Right ventricle myocardium superior (tissue), 1 donor: ENCODE measurements at regions not wholly inside any gene's neighbourhood (a gene's known extent, or its start where the extent isn't known, plus 50 kb on each side); places are given as distances from the start of the nearest gene placed in this dataset.
A peak's percentile ranks its signal among the peaks of the same experiment; 100 is the strongest.

Experiments
- ATAC-seq: fragments of 200-7000 bp; cut with Tn5 transposase; one replicate; pipeline ENCODE4 v1.9.1; 2020; ENCODE audit warnings: mild to moderate bottlenecking; ENCODE audit not compliant: poor library complexity
- DNase-seq: peaks from one replicate; pipeline ENCODE4 v3.0.0-alpha.2; 2020
- intact Hi-C: fragments of 100-400 bp; cut with DNase I; formaldehyde crosslinking; loops from one replicate; pipeline ENCODE4 v1.11.2; 2022
- donor health status: DM: no; HTN: yes; CAD: no; lungs with severe emphysema.

- ATAC-seq (peak; percentile 32), DNase-seq (no peak)
- intact Hi-C loops, result no loop called here
Measured at GRCh38 chr9:13716601-13717321, 437.3 kb upstream of the MPDZ start.

- no peak for ATAC-seq
- DNase-seq, result no peak
- intact Hi-C loops, result no loop called here
Measured at GRCh38 chr9:13716090-13716489, 436.6 kb upstream of the MPDZ start.

- intact Hi-C loops, result no loop called here
- DNase-seq, result no peak
- no peak for ATAC-seq
Measured at GRCh38 chr9:13715430-13715829, 435.9 kb upstream of the MPDZ start.

GRCh38 chr9:13707612-13708576 lies 428.4 kb upstream of the MPDZ start:
- ATAC-seq, result no peak
- intact Hi-C loops, result no loop called here
- no peak for DNase-seq

- peak; percentile 94 for ATAC-seq
- DNase-seq, result peak; percentile 44
- intact Hi-C loops, result no loop called here
Measured at GRCh38 chr9:13705918-13706317, 426.4 kb upstream of the MPDZ start.

GRCh38 chr9:13705373-13705772 lies 425.9 kb upstream of the MPDZ start:
- ATAC-seq (peak; percentile 61), DNase-seq (no peak)
- intact Hi-C loops, result no loop called here

GRCh38 chr9:13690595-13690994 lies 411.1 kb upstream of the MPDZ start:
- DNase-seq, result no peak
- intact Hi-C loops, result no loop called here
- ATAC-seq, result no peak

- ATAC-seq (peak; percentile 22), DNase-seq (no peak)
- intact Hi-C loops, result loop anchor here (5.0 kb wide), 1 partner anchor 253 kb away; no protein-coding TSS in a partner anchor
Measured at GRCh38 chr9:13689925-13690324, 410.4 kb upstream of the MPDZ start.

- DNase-seq (no peak), ATAC-seq (peak; percentile 21)
- intact Hi-C loops, result loop anchor here (5.0 kb wide), 1 partner anchor 252 kb away; no protein-coding TSS in a partner anchor
Measured at GRCh38 chr9:13688990-13689600, 409.6 kb upstream of the MPDZ start.

GRCh38 chr9:13688223-13688989 lies 408.9 kb upstream of the MPDZ start:
- intact Hi-C loops, result loop anchor here (5.0 kb wide), 1 partner anchor 251 kb away; no protein-coding TSS in a partner anchor
- DNase-seq, result no peak
- peak; percentile 42 for ATAC-seq

GRCh38 chr9:13684656-13685055 lies 405.2 kb upstream of the MPDZ start:
- intact Hi-C loops, result loop anchor here (5.0 kb wide), 1 partner anchor 247 kb away; no protein-coding TSS in a partner anchor
- ATAC-seq (no peak), DNase-seq (no peak)

GRCh38 chr9:13677801-13678200 lies 398.3 kb upstream of the MPDZ start:
- DNase-seq (no peak), ATAC-seq (no peak)
- intact Hi-C loops, result no loop called here

- DNase-seq, result no peak
- ATAC-seq, result peak; percentile 94
- intact Hi-C loops, result no loop called here
Measured at GRCh38 chr9:13675638-13676000, 396.1 kb upstream of the MPDZ start.

- intact Hi-C loops, result no loop called here
- DNase-seq (no peak), ATAC-seq (peak; percentile 80)
Measured at GRCh38 chr9:13674926-13675637, 395.6 kb upstream of the MPDZ start.

- DNase-seq (no peak), ATAC-seq (no peak)
- intact Hi-C loops, result no loop called here
Measured at GRCh38 chr9:13673348-13673747, 393.9 kb upstream of the MPDZ start.

GRCh38 chr9:13665418-13666066 lies 386.1 kb upstream of the MPDZ start:
- intact Hi-C loops, result no loop called here
- no peak for DNase-seq
- no peak for ATAC-seq

GRCh38 chr9:13661014-13661413 lies 381.5 kb upstream of the MPDZ start:
- intact Hi-C loops, result no loop called here
- DNase-seq (no peak), ATAC-seq (no peak)
